Endodermal cell (in vitro differentiated cells): ENCODE measurements at regions not wholly inside any gene's neighbourhood (a gene's known extent, or its start where the extent isn't known, plus 50 kb on each side); places are given as distances from the start of the nearest gene placed in this dataset.

Source experiments
- DNase-seq: peaks from one replicate; pipeline ENCODE4 v3.0.0-alpha.2; 2017
- H3K27ac ChIP-seq: 2 replicates; pipeline ENCODE4 v1.5.1; 2013; ENCODE audit warnings: mild to moderate bottlenecking, low read depth, low read length, moderate library complexity
- H3K27me3 ChIP-seq: 2 replicates; pipeline ENCODE4 v1.6.1; 2013; ENCODE audit warnings: mild to moderate bottlenecking, low read length, moderate library complexity; ENCODE audit not compliant: insufficient read depth, control insufficient read depth, poor library complexity, severe bottlenecking
- H3K36me3 ChIP-seq: 2 replicates; pipeline ENCODE4 v1.7.0; 2013; ENCODE audit warnings: mild to moderate bottlenecking, low read length, moderate library complexity; ENCODE audit not compliant: control insufficient read depth, insufficient read depth
- H3K4me1 ChIP-seq: one replicate; pipeline ENCODE4 v1.7.0; 2013; ENCODE audit warnings: low read length; ENCODE audit not compliant: control insufficient read depth, insufficient read depth
- H3K4me3 ChIP-seq: 2 replicates; pipeline ENCODE4 v1.5.1; 2013; ENCODE audit warnings: mild to moderate bottlenecking, low read length, moderate library complexity
- H3K9ac ChIP-seq: 2 replicates; pipeline ENCODE4 v1.6.1; 2013; ENCODE audit warnings: mild to moderate bottlenecking, low read length, moderate library complexity; ENCODE audit not compliant: poor library complexity, severe bottlenecking; ENCODE audit errors: extremely low read depth
- H3K9me3 ChIP-seq: 2 replicates; pipeline ENCODE4 v1.6.1; 2013; ENCODE audit warnings: mild to moderate bottlenecking, low read length, moderate library complexity; ENCODE audit not compliant: control insufficient read depth
- H3K27ac Mint-ChIP-seq: 2 replicates; pipeline ENCODE4 v1.8.0; 2020; ENCODE audit warnings: mixed read lengths
- H3K27me3 Mint-ChIP-seq: 2 replicates; pipeline ENCODE4 v1.8.0; 2021; ENCODE audit warnings: mild to moderate bottlenecking, mixed read lengths; ENCODE audit not compliant: insufficient read depth
- H3K36me3 Mint-ChIP-seq: 2 replicates; pipeline ENCODE4 v1.8.0; 2020; ENCODE audit warnings: low read depth, mixed read lengths
- H3K4me1 Mint-ChIP-seq: 2 replicates; pipeline ENCODE4 v1.8.0; 2020; ENCODE audit warnings: mixed read lengths
- H3K4me3 Mint-ChIP-seq: 2 replicates; pipeline ENCODE4 v1.8.0; 2020; ENCODE audit warnings: mild to moderate bottlenecking, moderate library complexity, mixed read lengths
- H3K9me3 Mint-ChIP-seq: 2 replicates; pipeline ENCODE4 v1.8.0; 2020; ENCODE audit warnings: mild to moderate bottlenecking, mixed read lengths
- CTCF ChIP-seq: fragments of 200-600 bp; sonication (generic); conservative IDR thresholded peaks from 2 replicates; pipeline ENCODE4 v1.5.0; 2021; ENCODE audit warnings: antibody characterized with exemption, mild to moderate bottlenecking
- WGBS, 2 experiments: methylation state at CpG; one replicate each; pipeline versions ENCODE4 v1.1.5 to v1.1.7; 2013; ENCODE audit warnings: missing lambda C conversion rate in 2 of 2, mixed read lengths in 1 of 2; ENCODE audit not compliant: insufficient coverage in 1 of 2, insufficient read length in 1 of 2; 5-methylcytosine and 5-hydroxymethylcytosine counted together

GRCh38 chr16:5386989-5387388 is 289.4 kb upstream of the EEF2KMT start:
- H3K27me3 ChIP-seq: no peaks in the 10 kb centered on the region
- no peaks in the 10 kb centered on the region for H3K36me3 ChIP-seq
- H3K4me3 ChIP-seq: no peak overlapping the region
- no peak overlapping the region for H3K4me3 Mint-ChIP-seq
- WGBS, 2 experiments: 78% methylated on average over 1 of the region's 2 CpGs; no CpG with 5 or more reads in 1 of the 2 experiments
- DNase-seq: no peak
- no peaks in the 10 kb centered on the region for H3K4me1 ChIP-seq
- no peak overlapping the region for H3K9ac ChIP-seq
- H3K9me3 Mint-ChIP-seq: peaks cover 8% of the 10 kb centered on the region
- H3K36me3 Mint-ChIP-seq: peaks cover 2% of the 10 kb centered on the region
- peaks cover 3% of the 10 kb centered on the region for H3K27me3 Mint-ChIP-seq
- no peaks in the 10 kb centered on the region for H3K4me1 Mint-ChIP-seq
- no peaks in the 10 kb centered on the region for H3K9me3 ChIP-seq
- H3K27ac Mint-ChIP-seq: no peak overlapping the region
- no peak overlapping the region for H3K27ac ChIP-seq
- no peak for TF ChIP-seq CTCF

- no peak overlapping the region for H3K9ac ChIP-seq
- Mint-ChIP-seq H3K27me3 (peaks cover 4% of the 10 kb centered on the region), H3K9me3 (peaks cover 8% of the 10 kb centered on the region), H3K4me3 (no peak overlapping the region), H3K4me1 (no peaks in the 10 kb centered on the region), H3K36me3 (peaks cover 2% of the 10 kb centered on the region), H3K27ac (no peak overlapping the region)
- H3K4me1 ChIP-seq: no peaks in the 10 kb centered on the region
- H3K27me3 ChIP-seq: no peaks in the 10 kb centered on the region
- no peak overlapping the region for H3K4me3 ChIP-seq
- WGBS, 2 experiments: 89 to 100% methylated on average over 3 of the region's 3 CpGs
- H3K36me3 ChIP-seq: no peaks in the 10 kb centered on the region
- no peak overlapping the region for H3K27ac ChIP-seq
- DNase-seq: no peak
- H3K9me3 ChIP-seq: no peaks in the 10 kb centered on the region
- no peak for TF ChIP-seq CTCF
Measured at GRCh38 chr16:5385811-5386210, 288.2 kb upstream of the EEF2KMT start.

GRCh38 chr16:5385115-5385514 is 287.5 kb upstream of the EEF2KMT start:
- peaks cover 2% of the 10 kb centered on the region for H3K36me3 Mint-ChIP-seq
- H3K27ac ChIP-seq: no peak overlapping the region
- H3K36me3 ChIP-seq: no peaks in the 10 kb centered on the region
- DNase-seq: no peak
- H3K27me3 ChIP-seq: no peaks in the 10 kb centered on the region
- H3K4me1 Mint-ChIP-seq: no peaks in the 10 kb centered on the region
- no peak overlapping the region for H3K9ac ChIP-seq
- H3K9me3 Mint-ChIP-seq: peaks cover 8% of the 10 kb centered on the region
- H3K4me3 Mint-ChIP-seq: no peak overlapping the region
- WGBS, 2 experiments: 95 to 100% methylated on average over 1 to 2 of the region's 2 CpGs
- no peak overlapping the region for H3K4me3 ChIP-seq
- H3K4me1 ChIP-seq: no peaks in the 10 kb centered on the region
- H3K9me3 ChIP-seq: no peaks in the 10 kb centered on the region
- no peak overlapping the region for H3K27ac Mint-ChIP-seq
- peaks cover 6% of the 10 kb centered on the region for H3K27me3 Mint-ChIP-seq
- TF ChIP-seq CTCF: no peak
